HL-60 (cell line): ENCODE measurements at regions not wholly inside any gene's neighbourhood (a gene's known extent, or its start where the extent isn't known, plus 50 kb on each side); places are given as distances from the start of the nearest gene placed in this dataset.
A peak's percentile ranks its signal among the peaks of the same experiment; 100 is the strongest.

Experiments used
- DNase-seq, 2 experiments: peaks; one replicate each; pipeline ENCODE4 v3.0.0-alpha.2; 2010 to 2020; ENCODE audit warnings: low read depth in 1 of 2, low spot score in 1 of 2
- H3K27ac ChIP-seq: fragments of 250-450 bp; sonication (Bioruptor Pico); replicated peaks from 2 replicates; pipeline ENCODE4 v1.5.1; 2020; ENCODE audit warnings: mild to moderate bottlenecking, moderate library complexity
- H3K27me3 ChIP-seq: fragments of 250-450 bp; sonication (Bioruptor Pico); 2 replicates; pipeline ENCODE4 v1.5.1; 2021; ENCODE audit warnings: mild to moderate bottlenecking, moderate library complexity; ENCODE audit not compliant: insufficient read depth, poor library complexity, severe bottlenecking
- H3K4me3 ChIP-seq: replicated peaks from 2 replicates; pipeline ENCODE4 v1.5.1; 2011; ENCODE audit warnings: mild to moderate bottlenecking, control low read depth, low read length; ENCODE audit not compliant: insufficient read depth
- GABPA ChIP-seq: IDR thresholded peaks from 2 replicates; pipeline ENCODE4 v1.6.1; 2012; ENCODE audit warnings: low read depth
- POLR2AphosphoS5 ChIP-seq: IDR thresholded peaks from 2 replicates; pipeline ENCODE4 v1.6.1; 2012; ENCODE audit warnings: low read depth
- SPI1 ChIP-seq: IDR thresholded peaks from 2 replicates; pipeline ENCODE4 v1.6.1; 2012; ENCODE audit warnings: low read depth, mild to moderate bottlenecking, borderline replicate concordance
- TF ChIP-seq, protein P1 (sequence below): IDR thresholded peaks from one replicate; pipeline ENCODE4 v1.5.1; 2011; ENCODE audit warnings: low read length, control low read depth, inconsistent platforms; ENCODE audit not compliant: insufficient read depth
- TF ChIP-seq, protein P2 (sequence below): IDR thresholded peaks from 2 replicates; pipeline ENCODE4 v1.6.1; 2012; ENCODE audit warnings: low read depth; ENCODE audit not compliant: insufficient replicate concordance

DNA sequence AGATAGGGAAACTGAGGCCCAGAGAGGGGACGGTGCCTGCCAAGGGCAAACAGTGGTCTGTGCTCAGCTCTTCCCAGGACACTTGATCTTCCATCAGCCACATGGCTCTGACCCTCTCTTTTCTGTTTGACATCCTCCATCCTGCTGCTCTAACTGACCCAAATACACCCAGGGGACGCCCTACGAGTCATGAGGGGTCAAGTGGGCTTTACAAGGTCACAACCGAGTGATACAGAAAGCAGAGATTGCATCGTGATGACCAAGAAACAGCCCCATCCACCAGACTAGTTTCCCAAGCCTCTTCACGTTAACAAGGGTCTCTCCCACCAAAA, 131.2 kb upstream of the UNC5B start:
- Histone ChIP-seq H3K4me3 (no peak overlapping the region), H3K27me3 (no peaks in the 10 kb centered on the region), H3K27ac (no peak overlapping the region)
- DNase-seq, result no peak
- TF ChIP-seq, protein P1, sequence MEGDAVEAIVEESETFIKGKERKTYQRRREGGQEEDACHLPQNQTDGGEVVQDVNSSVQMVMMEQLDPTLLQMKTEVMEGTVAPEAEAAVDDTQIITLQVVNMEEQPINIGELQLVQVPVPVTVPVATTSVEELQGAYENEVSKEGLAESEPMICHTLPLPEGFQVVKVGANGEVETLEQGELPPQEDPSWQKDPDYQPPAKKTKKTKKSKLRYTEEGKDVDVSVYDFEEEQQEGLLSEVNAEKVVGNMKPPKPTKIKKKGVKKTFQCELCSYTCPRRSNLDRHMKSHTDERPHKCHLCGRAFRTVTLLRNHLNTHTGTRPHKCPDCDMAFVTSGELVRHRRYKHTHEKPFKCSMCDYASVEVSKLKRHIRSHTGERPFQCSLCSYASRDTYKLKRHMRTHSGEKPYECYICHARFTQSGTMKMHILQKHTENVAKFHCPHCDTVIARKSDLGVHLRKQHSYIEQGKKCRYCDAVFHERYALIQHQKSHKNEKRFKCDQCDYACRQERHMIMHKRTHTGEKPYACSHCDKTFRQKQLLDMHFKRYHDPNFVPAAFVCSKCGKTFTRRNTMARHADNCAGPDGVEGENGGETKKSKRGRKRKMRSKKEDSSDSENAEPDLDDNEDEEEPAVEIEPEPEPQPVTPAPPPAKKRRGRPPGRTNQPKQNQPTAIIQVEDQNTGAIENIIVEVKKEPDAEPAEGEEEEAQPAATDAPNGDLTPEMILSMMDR, result no peak
- no peak for TF ChIP-seq GABPA
- TF ChIP-seq SPI1, result no peak
- no peak for TF ChIP-seq POLR2AphosphoS5
- TF ChIP-seq, protein P2, sequence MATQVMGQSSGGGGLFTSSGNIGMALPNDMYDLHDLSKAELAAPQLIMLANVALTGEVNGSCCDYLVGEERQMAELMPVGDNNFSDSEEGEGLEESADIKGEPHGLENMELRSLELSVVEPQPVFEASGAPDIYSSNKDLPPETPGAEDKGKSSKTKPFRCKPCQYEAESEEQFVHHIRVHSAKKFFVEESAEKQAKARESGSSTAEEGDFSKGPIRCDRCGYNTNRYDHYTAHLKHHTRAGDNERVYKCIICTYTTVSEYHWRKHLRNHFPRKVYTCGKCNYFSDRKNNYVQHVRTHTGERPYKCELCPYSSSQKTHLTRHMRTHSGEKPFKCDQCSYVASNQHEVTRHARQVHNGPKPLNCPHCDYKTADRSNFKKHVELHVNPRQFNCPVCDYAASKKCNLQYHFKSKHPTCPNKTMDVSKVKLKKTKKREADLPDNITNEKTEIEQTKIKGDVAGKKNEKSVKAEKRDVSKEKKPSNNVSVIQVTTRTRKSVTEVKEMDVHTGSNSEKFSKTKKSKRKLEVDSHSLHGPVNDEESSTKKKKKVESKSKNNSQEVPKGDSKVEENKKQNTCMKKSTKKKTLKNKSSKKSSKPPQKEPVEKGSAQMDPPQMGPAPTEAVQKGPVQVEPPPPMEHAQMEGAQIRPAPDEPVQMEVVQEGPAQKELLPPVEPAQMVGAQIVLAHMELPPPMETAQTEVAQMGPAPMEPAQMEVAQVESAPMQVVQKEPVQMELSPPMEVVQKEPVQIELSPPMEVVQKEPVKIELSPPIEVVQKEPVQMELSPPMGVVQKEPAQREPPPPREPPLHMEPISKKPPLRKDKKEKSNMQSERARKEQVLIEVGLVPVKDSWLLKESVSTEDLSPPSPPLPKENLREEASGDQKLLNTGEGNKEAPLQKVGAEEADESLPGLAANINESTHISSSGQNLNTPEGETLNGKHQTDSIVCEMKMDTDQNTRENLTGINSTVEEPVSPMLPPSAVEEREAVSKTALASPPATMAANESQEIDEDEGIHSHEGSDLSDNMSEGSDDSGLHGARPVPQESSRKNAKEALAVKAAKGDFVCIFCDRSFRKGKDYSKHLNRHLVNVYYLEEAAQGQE, result no peak

DNA sequence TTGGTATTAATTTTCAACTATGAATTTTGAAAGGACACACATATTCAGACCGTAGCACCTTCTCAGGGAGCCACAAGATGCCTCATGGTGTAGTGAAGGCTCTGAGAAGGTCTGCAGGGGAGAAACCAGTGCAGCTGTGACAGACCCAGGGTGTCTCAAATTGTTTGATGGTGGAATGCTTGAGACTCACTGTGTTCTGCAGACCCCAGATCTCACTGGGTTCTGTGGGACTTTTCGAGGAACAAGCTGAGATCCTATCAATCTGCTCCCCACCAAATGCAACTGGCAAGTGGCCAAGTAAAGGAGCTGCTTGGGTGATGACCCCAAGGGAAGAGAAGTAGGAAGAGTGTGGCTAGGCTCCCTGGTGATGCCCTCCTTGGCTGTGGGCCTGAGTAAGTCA, 130.5 kb upstream of the UNC5B start:
- Histone ChIP-seq H3K27ac (no peak overlapping the region), H3K4me3 (no peak overlapping the region), H3K27me3 (no peaks in the 10 kb centered on the region)
- no peak for DNase-seq
- TF ChIP-seq POLR2AphosphoS5 (no peak), SPI1 (no peak), GABPA (no peak)
- TF ChIP-seq, protein P2, result no peak
- TF ChIP-seq, protein P1, result no peak

DNA sequence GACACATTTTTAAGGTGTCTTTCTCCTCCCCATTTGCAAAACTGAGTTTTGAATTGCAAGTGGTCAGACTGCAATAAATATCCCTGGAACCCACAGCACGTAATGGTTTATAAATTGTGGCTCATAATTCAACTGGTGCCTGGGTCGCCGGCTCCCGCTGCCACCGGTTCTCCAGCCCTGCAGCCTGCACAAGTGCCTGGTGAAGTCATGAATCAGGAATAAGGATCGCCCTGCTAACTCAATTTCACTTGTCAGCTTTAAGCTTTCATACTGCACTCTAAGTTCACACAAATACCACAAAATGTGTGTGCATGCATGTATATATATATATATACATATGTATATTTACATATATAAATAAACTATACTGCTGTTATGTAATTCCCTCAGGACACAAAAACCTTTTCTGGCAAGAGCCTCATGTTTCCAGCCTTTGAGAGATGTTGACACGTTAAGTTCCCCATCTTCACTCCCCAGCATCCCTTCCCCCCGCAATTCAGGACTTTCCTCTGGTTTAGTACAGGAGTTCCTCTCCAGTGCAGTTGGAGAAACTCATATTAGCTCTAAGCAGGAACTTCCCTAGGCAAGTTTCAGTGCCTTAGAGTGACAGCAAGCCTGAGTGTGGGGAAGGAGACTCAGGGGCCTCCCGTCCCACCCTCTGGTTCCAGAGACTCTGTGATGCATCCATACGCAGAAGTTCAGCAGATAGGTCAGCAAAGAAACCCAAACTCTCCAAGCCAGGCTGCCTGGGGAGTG, 129.2 kb upstream of the UNC5B start:
- Histone ChIP-seq H3K27me3 (no peaks in the 10 kb centered on the region), H3K27ac (no peak overlapping the region), H3K4me3 (no peak overlapping the region)
- TF ChIP-seq, protein P2, result no peak
- TF ChIP-seq, protein P1, result no peak
- no peak for TF ChIP-seq GABPA
- peak; percentile 6 to 12 for DNase-seq
